IMR-90 (cell line): ENCODE measurements at regions not wholly inside any gene's neighbourhood (a gene's known extent, or its start where the extent isn't known, plus 50 kb on each side); places are given as distances from the start of the nearest gene placed in this dataset.

Experiments used
- CEBPB ChIP-seq: IDR thresholded peaks from 2 replicates; pipeline ENCODE4 v1.6.1; 2012; ENCODE audit warnings: low read depth, low read length, improper control_type of control experiment
- FOS ChIP-seq: fragments of 150-350 bp; IDR thresholded peaks from 2 replicates; pipeline ENCODE4 v1.6.1; 2016; ENCODE audit warnings: low read depth, low read length
- MAFK ChIP-seq: IDR thresholded peaks from 2 replicates; pipeline ENCODE4 v1.6.1; 2012; ENCODE audit warnings: low read depth, low read length, improper control_type of control experiment
- MAZ ChIP-seq: IDR thresholded peaks from 2 replicates; pipeline ENCODE4 v1.6.1; 2012; ENCODE audit warnings: low read depth, mild to moderate bottlenecking, low read length, improper control_type of control experiment, moderate library complexity, borderline replicate concordance
- MXI1 ChIP-seq: IDR thresholded peaks from 2 replicates; pipeline ENCODE4 v1.6.1; 2012; ENCODE audit warnings: low read depth, mild to moderate bottlenecking, low read length, moderate library complexity, borderline replicate concordance
- POLR2A ChIP-seq: IDR thresholded peaks from 2 replicates; pipeline ENCODE4 v1.6.1; 2012; ENCODE audit warnings: mild to moderate bottlenecking, low read depth, low read length
- RAD21 ChIP-seq: IDR thresholded peaks from 2 replicates; pipeline ENCODE4 v1.6.1; 2012; ENCODE audit warnings: low read length, improper control_type of control experiment
- RCOR1 ChIP-seq: IDR thresholded peaks from 2 replicates; pipeline ENCODE4 v1.6.1; 2012; ENCODE audit warnings: mild to moderate bottlenecking, low read length, improper control_type of control experiment; ENCODE audit not compliant: insufficient replicate concordance
- RFX5 ChIP-seq: IDR thresholded peaks from 2 replicates; pipeline ENCODE4 v1.8.0; 2012; ENCODE audit warnings: low read depth, mild to moderate bottlenecking, low read length, moderate library complexity
- TF ChIP-seq, protein P1 (sequence below): conservative IDR thresholded peaks from 2 replicates; pipeline ENCODE4 v1.5.1; 2012; ENCODE audit warnings: mild to moderate bottlenecking, low read depth, low read length, improper control_type of control experiment
- TF ChIP-seq, protein P2 (sequence below): fragments of 150-350 bp; IDR thresholded peaks from 2 replicates; pipeline ENCODE4 v1.6.1; 2017; ENCODE audit warnings: mild to moderate bottlenecking, antibody characterized with exemption, low read length, low read depth

- TF ChIP-seq POLR2A (no peak), CEBPB (no peak), MAZ (no peak), RCOR1 (no peak), MAFK (no peak), MXI1 (no peak), FOS (no peak), RFX5 (no peak), RAD21 (no peak)
- TF ChIP-seq, protein P1, sequence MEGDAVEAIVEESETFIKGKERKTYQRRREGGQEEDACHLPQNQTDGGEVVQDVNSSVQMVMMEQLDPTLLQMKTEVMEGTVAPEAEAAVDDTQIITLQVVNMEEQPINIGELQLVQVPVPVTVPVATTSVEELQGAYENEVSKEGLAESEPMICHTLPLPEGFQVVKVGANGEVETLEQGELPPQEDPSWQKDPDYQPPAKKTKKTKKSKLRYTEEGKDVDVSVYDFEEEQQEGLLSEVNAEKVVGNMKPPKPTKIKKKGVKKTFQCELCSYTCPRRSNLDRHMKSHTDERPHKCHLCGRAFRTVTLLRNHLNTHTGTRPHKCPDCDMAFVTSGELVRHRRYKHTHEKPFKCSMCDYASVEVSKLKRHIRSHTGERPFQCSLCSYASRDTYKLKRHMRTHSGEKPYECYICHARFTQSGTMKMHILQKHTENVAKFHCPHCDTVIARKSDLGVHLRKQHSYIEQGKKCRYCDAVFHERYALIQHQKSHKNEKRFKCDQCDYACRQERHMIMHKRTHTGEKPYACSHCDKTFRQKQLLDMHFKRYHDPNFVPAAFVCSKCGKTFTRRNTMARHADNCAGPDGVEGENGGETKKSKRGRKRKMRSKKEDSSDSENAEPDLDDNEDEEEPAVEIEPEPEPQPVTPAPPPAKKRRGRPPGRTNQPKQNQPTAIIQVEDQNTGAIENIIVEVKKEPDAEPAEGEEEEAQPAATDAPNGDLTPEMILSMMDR = no peak
- TF ChIP-seq, protein P2, sequence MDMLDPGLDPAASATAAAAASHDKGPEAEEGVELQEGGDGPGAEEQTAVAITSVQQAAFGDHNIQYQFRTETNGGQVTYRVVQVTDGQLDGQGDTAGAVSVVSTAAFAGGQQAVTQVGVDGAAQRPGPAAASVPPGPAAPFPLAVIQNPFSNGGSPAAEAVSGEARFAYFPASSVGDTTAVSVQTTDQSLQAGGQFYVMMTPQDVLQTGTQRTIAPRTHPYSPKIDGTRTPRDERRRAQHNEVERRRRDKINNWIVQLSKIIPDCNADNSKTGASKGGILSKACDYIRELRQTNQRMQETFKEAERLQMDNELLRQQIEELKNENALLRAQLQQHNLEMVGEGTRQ = no peak
Observed at GRCh38 chr6:44029444-44030185, 97.6 kb downstream of the MRPL14 start.
